CD4-positive, alpha-beta T cell treated with Interleukin-6 at 100 ng/mL for 8 hours (primary cell): ENCODE measurements at regions not wholly inside any gene's neighbourhood (a gene's known extent, or its start where the extent isn't known, plus 50 kb on each side); places are given as distances from the start of the nearest gene placed in this dataset.

Experiments used
- DNase-seq: peaks from one replicate; pipeline ENCODE4 v3.0.0-alpha.2; 2020; ENCODE audit warnings: mixed read lengths, low spot score

- DNase-seq = no peak
Measured at GRCh38 chr14:97350894-97351731, 553.9 kb downstream of the VRK1 start.

DNA sequence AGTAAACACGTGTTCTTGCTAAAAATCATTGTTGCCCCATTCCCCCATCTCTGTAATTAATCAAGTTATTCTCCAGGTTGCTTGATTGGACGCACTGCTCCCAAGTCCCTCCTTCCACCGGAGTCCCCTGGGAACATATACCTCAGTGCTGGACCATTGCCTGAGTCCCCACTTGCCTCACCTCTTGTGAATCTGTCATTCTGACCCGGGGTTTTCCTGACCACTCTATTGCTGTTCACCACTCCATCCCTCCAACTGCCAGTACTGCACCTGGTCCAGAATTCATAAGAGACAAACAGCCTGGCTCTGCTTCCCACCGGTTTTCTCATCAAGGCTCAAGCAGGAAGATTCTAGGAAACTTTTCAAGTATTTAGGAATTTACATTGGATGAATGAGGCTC is 555.9 kb downstream of the VRK1 start:
- no peak for DNase-seq

GRCh38 chr14:97354119-97354722 is 557.0 kb downstream of the VRK1 start:
- DNase-seq = no peak

DNA sequence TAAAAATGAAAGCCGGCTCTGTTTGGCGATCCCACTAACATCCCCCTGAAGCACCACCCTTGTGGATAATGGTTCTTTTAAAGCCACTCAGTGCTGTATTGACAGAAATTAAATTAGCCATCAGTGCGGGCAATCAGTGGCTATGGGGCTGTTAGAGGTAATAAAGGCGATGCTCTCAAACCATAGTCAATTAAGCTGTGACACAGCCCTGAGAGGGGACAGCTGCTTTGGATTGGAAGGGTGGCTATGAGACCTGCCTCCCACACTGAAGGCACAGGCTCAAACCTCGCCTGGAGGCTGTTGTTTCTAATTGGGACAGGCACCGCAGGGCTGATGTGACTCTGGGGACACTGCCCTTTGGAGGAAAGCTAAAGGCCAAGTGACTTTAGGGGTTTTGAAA is 562.2 kb downstream of the VRK1 start:
- no peak for DNase-seq

DNA sequence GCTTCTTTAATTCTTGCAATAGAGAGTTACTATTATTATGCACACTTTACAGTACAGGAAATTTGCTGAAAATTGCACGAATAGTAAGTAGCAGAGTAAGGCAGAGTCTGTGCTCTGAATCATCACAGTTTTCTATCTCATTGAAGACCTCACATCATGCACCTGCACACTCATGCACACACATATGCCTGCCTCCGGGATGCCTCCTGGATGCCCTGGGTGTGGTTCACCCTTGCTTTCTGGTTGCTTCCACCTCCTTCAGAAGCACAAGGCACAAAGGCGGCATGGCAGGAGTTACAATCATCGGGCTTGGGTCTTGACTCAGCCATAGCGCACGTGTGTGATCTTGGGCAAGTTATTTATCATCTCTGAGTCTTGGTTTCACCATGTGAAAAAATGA is 564.0 kb downstream of the VRK1 start:
- DNase-seq = no peak

GRCh38 chr14:97361958-97362357 is 564.8 kb downstream of the VRK1 start:
- DNase-seq = no peak

DNA sequence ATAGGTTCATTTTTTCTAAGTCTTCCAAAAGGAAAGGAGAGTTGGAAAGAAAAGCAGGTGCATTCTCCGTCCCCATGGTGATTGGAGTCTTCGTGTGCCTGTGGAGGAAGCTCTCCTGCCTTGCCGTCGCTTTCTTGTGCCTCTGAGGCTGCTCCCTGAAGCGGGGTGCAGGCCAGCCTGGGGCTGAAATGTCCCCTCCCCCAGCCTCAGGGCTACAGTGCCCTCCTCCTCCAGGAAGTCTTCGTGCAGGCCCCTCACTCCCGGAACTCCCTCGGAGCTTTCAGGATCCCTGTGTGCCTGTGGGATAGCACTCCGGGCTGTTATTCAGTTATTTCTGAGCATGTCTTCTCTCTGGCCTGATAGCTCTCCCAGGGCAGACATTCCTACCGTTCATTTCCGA is 569.2 kb downstream of the VRK1 start:
- no peak for DNase-seq

DNA sequence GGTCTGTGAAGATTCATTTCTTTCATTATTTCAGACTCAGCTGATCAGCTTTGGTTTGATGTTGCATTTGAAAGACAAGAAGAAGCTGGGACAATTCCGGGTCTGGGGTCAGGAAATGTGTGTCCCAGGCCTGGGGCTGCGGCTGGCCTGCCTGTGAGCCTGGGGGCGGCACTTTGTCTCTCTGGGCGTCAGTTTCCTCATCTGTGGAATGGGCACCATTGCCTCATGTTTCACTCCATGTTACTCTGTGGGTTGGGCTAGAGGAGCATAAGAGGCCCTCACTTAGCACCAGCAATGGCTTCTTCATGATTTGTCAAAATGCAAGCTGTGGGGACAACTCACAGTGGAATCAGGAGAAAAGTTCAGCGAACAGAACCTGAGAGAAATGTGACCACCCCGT is 570.1 kb downstream of the VRK1 start:
- no peak for DNase-seq

DNA sequence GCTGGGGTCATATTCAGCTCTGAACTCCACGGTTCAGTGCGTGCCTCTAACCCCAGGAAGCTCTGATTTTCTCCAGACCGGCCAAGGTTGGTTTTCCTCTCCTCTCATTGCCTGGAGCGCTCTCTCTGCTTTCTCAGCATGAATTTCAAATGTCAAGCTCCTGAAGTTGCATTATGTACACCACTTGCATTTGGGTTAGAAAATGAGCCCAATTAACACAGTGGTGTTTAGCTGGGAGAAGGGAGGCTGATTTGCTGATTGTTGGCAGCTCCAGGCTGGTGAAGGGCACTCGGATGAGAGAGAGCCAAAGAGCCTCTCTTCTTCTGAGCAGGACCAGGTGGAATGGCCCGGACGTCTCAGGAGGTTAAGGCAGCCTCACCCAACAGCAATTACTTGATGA is 570.9 kb downstream of the VRK1 start:
- no peak for DNase-seq

- no peak for DNase-seq
Measured at GRCh38 chr14:97368900-97369564, 571.9 kb downstream of the VRK1 start.

DNA sequence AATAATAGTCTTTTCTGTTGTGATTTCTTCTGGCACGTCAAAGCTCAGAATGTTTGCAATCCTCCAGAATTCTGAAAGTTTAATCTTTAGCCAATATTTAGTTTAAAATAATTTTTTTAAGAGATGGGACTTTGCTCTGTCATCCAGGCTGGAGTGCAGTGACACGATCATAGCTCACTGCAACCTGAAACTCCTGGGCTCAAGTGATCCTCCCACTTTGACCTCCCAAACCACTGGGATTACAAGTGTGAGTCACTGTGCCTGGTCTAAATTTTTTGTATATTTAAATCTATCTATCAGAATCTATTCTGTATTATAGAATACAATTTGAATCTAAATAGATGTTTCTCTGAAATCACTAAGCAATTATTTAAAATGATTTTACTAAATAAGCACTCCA is 572.7 kb downstream of the VRK1 start:
- no peak for DNase-seq

- no peak for DNase-seq
Measured at GRCh38 chr14:97376310-97376709, 579.1 kb downstream of the VRK1 start.

DNA sequence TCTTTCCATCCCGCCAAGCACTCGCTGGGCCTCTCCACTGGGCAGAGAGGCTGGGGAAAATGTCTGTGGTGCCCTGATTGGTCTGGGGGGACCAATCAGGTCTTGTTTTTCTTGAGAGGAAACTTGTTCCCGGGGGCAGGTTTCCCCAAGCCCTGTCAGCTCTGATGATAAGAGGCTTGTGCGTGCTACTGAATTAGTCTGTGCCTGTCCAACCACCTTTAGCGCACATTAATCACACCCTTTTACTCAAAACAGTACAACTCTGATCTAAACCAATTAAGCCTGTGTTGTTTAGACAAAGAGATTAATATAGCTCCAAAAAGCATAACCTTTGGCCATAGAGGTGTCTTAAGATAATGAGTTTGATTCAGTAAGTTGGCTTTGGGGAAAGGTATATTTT is 580.4 kb downstream of the VRK1 start:
- DNase-seq = no peak

GRCh38 chr14:97379091-97379531 is 581.9 kb downstream of the VRK1 start:
- peak; percentile 52 for DNase-seq

DNA sequence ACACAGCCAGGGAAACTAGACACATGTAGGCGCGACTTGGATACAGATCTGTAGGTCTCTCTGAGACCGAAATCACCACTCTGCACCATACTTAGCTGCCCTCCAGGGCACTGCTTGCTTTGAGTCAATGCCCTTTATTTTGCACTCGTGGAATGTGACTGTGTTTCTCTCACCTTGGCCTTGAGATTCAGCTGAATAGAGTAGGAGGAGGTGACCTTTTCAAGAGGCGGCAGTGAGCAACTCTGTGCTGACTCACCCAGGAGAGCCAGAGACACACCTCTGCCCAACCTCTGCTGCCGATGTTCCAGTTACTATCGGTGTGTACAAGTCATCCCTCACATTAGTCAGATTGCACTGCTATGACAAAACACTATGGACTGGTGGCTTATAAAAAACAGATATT is 583.4 kb downstream of the VRK1 start:
- DNase-seq = peak; percentile 64

- no peak for DNase-seq
Measured at GRCh38 chr14:97381309-97381708, 584.1 kb downstream of the VRK1 start.

DNA sequence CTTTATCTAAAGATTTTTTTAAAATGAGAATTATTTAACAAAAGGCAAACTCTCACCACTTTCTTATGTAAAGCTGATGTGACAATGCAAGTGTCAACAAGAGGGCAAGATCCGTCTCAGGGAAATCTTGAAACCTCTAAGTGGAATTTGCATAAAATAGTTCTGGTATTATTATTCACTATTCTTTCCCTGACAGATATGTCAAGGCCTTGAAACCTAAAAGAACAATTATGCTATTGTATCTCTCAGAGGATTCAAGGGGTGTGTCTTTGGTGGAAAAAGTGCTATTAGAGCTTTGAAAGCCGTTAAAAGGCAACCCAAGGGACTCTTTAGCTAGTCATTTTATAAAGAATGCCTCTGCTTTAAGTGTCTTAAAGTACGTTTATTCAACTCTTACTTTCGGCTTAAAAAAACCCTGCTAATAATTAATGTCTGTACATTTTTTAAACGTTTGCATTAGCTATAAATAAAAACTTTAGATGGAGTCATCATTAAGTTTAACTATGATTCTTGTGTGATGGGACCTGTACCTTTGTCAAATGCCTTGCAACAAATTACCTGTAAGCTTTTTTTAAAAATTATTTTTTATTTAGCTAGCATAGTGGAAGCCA is 585.5 kb downstream of the VRK1 start:
- DNase-seq = no peak

- no peak for DNase-seq
Measured at GRCh38 chr14:97385727-97386126, 588.5 kb downstream of the VRK1 start.

GRCh38 chr14:97387252-97387874 is 590.2 kb downstream of the VRK1 start:
- no peak for DNase-seq

DNA sequence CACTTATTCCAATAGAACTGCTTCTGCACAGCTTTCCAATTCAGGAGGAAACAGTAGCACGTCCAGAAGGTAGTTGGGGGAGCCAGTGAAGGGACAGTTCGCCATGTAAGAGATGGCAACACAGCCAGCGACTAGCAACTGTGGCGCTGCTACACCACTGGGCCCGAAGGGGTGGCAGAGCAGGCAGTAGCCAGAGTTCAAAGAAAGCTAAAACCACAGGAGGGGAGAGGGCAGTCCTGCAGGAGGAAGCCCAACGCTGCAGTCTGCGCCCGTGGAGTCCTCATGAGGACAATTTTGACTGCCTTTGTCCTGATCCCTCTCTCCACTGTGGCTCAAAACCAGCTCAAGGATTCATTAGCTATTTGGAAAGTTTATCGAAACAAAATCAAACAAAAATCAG is 591.2 kb downstream of the VRK1 start:
- no peak for DNase-seq

DNA sequence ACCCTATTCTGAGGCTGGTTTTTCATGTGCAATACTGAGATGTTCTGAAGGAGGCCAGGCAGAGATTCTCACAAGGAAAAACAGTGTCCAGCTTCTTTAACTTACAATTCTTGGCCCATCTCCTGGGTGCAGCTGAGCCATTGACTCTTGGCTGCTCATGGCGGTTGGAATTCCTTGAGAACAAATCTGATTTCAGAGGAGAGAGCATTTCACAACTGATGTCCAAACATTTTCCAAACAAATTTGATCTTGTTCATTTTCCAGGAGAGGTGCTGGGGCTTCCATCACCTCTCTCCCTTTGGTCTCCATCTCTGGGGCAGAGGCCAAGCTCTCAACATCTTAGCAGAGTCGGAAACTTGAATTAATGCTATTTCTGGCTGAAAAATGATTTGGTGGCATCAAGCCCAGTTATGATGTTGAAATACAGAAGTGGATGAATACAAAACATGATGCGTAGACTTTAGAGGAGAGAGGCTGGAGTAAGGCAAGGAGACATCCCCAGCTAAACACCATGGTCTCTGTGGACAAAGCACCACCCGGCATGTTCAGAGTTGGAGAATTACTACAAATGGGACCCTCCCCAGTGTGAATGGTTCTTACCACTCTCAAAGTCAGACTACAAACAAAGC is 593.0 kb downstream of the VRK1 start:
- no peak for DNase-seq

DNA sequence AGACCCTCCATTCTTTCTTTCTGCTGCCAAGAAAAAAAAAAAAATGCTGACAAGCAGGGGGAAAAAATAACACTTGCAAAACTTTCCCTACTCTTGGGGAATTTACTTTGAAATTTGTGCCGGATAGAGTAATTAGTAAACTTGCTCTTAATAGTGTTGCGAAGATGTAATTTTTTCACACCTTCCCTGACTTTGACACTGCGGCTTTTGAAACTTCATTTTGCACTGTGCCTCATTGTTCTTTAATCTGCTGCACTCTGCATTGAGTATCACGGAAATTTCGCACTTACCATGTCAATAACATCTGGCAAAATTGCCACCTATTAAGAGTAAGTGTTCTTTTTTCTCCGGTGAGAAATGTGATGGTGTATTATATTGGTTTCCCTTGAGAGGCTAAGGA is 596.1 kb downstream of the VRK1 start:
- no peak for DNase-seq
